Endodermal cell (in vitro differentiated cells): ENCODE measurements at regions not wholly inside any gene's neighbourhood (a gene's known extent, or its start where the extent isn't known, plus 50 kb on each side); places are given as distances from the start of the nearest gene placed in this dataset.

ENCODE experiments used
- DNase-seq: peaks from one replicate; pipeline ENCODE4 v3.0.0-alpha.2; 2017
- H3K27ac ChIP-seq: 2 replicates; pipeline ENCODE4 v1.5.1; 2013; ENCODE audit warnings: mild to moderate bottlenecking, low read depth, low read length, moderate library complexity
- H3K27me3 ChIP-seq: 2 replicates; pipeline ENCODE4 v1.6.1; 2013; ENCODE audit warnings: mild to moderate bottlenecking, low read length, moderate library complexity; ENCODE audit not compliant: insufficient read depth, control insufficient read depth, poor library complexity, severe bottlenecking
- H3K36me3 ChIP-seq: 2 replicates; pipeline ENCODE4 v1.7.0; 2013; ENCODE audit warnings: mild to moderate bottlenecking, low read length, moderate library complexity; ENCODE audit not compliant: control insufficient read depth, insufficient read depth
- H3K4me1 ChIP-seq: one replicate; pipeline ENCODE4 v1.7.0; 2013; ENCODE audit warnings: low read length; ENCODE audit not compliant: control insufficient read depth, insufficient read depth
- H3K4me3 ChIP-seq: 2 replicates; pipeline ENCODE4 v1.5.1; 2013; ENCODE audit warnings: mild to moderate bottlenecking, low read length, moderate library complexity
- H3K9ac ChIP-seq: 2 replicates; pipeline ENCODE4 v1.6.1; 2013; ENCODE audit warnings: mild to moderate bottlenecking, low read length, moderate library complexity; ENCODE audit not compliant: poor library complexity, severe bottlenecking; ENCODE audit errors: extremely low read depth
- H3K9me3 ChIP-seq: 2 replicates; pipeline ENCODE4 v1.6.1; 2013; ENCODE audit warnings: mild to moderate bottlenecking, low read length, moderate library complexity; ENCODE audit not compliant: control insufficient read depth
- H3K27ac Mint-ChIP-seq: 2 replicates; pipeline ENCODE4 v1.8.0; 2020; ENCODE audit warnings: mixed read lengths
- H3K27me3 Mint-ChIP-seq: 2 replicates; pipeline ENCODE4 v1.8.0; 2021; ENCODE audit warnings: mild to moderate bottlenecking, mixed read lengths; ENCODE audit not compliant: insufficient read depth
- H3K36me3 Mint-ChIP-seq: 2 replicates; pipeline ENCODE4 v1.8.0; 2020; ENCODE audit warnings: low read depth, mixed read lengths
- H3K4me1 Mint-ChIP-seq: 2 replicates; pipeline ENCODE4 v1.8.0; 2020; ENCODE audit warnings: mixed read lengths
- H3K4me3 Mint-ChIP-seq: 2 replicates; pipeline ENCODE4 v1.8.0; 2020; ENCODE audit warnings: mild to moderate bottlenecking, moderate library complexity, mixed read lengths
- H3K9me3 Mint-ChIP-seq: 2 replicates; pipeline ENCODE4 v1.8.0; 2020; ENCODE audit warnings: mild to moderate bottlenecking, mixed read lengths
- CTCF ChIP-seq: fragments of 200-600 bp; sonication (generic); conservative IDR thresholded peaks from 2 replicates; pipeline ENCODE4 v1.5.0; 2021; ENCODE audit warnings: antibody characterized with exemption, mild to moderate bottlenecking
- WGBS, 2 experiments: methylation state at CpG; one replicate each; pipeline versions ENCODE4 v1.1.5 to v1.1.7; 2013; ENCODE audit warnings: missing lambda C conversion rate in 2 of 2, mixed read lengths in 1 of 2; ENCODE audit not compliant: insufficient coverage in 1 of 2, insufficient read length in 1 of 2; 5-methylcytosine and 5-hydroxymethylcytosine counted together

GRCh38 chr4:178037459-178038214 is 595.4 kb upstream of the AGA start:
- no peaks in the 10 kb centered on the region for H3K27me3 Mint-ChIP-seq
- Histone ChIP-seq H3K27me3 (no peaks in the 10 kb centered on the region), H3K4me1 (no peaks in the 10 kb centered on the region), H3K4me3 (no peak overlapping the region), H3K36me3 (no peaks in the 10 kb centered on the region), H3K9ac (no peak overlapping the region), H3K9me3 (no peaks in the 10 kb centered on the region), H3K27ac (no peak overlapping the region)
- H3K9me3 Mint-ChIP-seq = peaks cover 2% of the 10 kb centered on the region
- DNase-seq = no peak
- TF ChIP-seq CTCF = no peak
- no peaks in the 10 kb centered on the region for H3K36me3 Mint-ChIP-seq
- no peak overlapping the region for H3K27ac Mint-ChIP-seq
- H3K4me1 Mint-ChIP-seq = no peaks in the 10 kb centered on the region
- no peak overlapping the region for H3K4me3 Mint-ChIP-seq
- WGBS, 2 experiments = 94 to 100% methylated on average over 6 to 15 of the region's 15 CpGs

- no peak overlapping the region for H3K27ac Mint-ChIP-seq
Observed at GRCh38 chr4:178056996-178057395, 614.8 kb upstream of the AGA start.

GRCh38 chr4:178063568-178063967 is 621.3 kb upstream of the AGA start:
- H3K4me1 Mint-ChIP-seq = peaks cover 9% of the 10 kb centered on the region
- H3K4me3 Mint-ChIP-seq = no peak overlapping the region
- Histone ChIP-seq H3K27me3 (no peaks in the 10 kb centered on the region), H3K4me1 (no peaks in the 10 kb centered on the region), H3K9ac (no peak overlapping the region), H3K9me3 (no peaks in the 10 kb centered on the region), H3K27ac (no peak overlapping the region), H3K4me3 (no peak overlapping the region), H3K36me3 (no peaks in the 10 kb centered on the region)
- TF ChIP-seq CTCF = no peak
- H3K27ac Mint-ChIP-seq = no peak overlapping the region
- H3K36me3 Mint-ChIP-seq = no peaks in the 10 kb centered on the region
- no peaks in the 10 kb centered on the region for H3K9me3 Mint-ChIP-seq
- 83% methylated on average over 1 of the region's 1 CpG; no CpG with 5 or more reads in 1 of the 2 experiments for WGBS, 2 experiments
- no peak for DNase-seq
- H3K27me3 Mint-ChIP-seq = no peaks in the 10 kb centered on the region

More at GRCh38 chr4:178056996-178057395, 614.8 kb upstream of the AGA start:
- TF ChIP-seq CTCF = no peak
- H3K9ac ChIP-seq = no peak overlapping the region
- Mint-ChIP-seq H3K4me1 (no peaks in the 10 kb centered on the region), H3K9me3 (no peaks in the 10 kb centered on the region), H3K27me3 (no peaks in the 10 kb centered on the region), H3K36me3 (no peaks in the 10 kb centered on the region), H3K4me3 (no peak overlapping the region)
- no peaks in the 10 kb centered on the region for H3K27me3 ChIP-seq
- no peaks in the 10 kb centered on the region for H3K9me3 ChIP-seq
- H3K4me3 ChIP-seq = no peak overlapping the region
- H3K27ac ChIP-seq = no peak overlapping the region
- H3K36me3 ChIP-seq = no peaks in the 10 kb centered on the region
- H3K4me1 ChIP-seq = no peaks in the 10 kb centered on the region
- WGBS, 2 experiments = 100% methylated on average over 1 of the region's 1 CpG; no CpG with 5 or more reads in 1 of the 2 experiments
- no peak for DNase-seq
